ENCODE measurements at regions not wholly inside any gene's neighbourhood (a gene's known extent, or its start where the extent isn't known, plus 50 kb on each side); places are given as distances from the start of the nearest gene placed in this dataset.

DNA sequence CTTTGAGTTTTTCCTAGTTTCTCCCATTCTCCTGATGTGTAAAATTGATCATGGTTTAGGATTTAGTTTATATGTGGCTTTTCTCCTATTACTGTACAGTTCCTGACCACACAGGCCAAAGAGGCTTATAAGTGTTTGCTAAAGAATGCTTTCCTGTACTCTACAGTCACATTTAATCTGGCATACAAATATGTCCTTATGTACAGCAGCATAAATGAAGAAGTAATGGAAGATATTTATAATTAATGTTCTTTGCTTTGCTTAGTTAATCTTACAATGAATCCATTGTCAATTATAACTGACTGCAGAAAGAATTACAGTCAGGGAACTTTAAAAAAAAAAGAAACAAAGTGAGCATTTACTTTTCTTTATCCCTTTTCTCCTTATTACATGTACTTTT, 293.9 kb downstream of the KCNC2 start:
- ATAC-seq: no peak

DNA sequence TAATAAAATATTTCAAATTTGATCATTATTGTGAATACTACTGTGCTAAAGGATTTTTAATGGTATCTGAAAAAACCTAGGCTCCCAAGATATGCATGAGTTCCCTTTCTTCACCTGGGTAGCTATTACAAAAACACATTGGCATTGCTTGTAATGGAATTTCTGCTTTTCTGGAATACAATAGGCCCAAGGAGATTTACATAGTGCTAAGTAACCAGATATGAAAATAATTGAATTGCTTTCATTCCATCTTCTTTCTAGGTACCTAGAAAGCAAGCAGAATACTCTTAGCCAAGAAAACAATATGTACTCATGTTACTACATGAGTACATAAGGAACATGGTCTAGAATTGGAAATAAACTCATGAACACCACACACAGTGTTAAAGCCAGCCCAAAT, 291.9 kb downstream of the KCNC2 start:
- no peak for ATAC-seq

DNA sequence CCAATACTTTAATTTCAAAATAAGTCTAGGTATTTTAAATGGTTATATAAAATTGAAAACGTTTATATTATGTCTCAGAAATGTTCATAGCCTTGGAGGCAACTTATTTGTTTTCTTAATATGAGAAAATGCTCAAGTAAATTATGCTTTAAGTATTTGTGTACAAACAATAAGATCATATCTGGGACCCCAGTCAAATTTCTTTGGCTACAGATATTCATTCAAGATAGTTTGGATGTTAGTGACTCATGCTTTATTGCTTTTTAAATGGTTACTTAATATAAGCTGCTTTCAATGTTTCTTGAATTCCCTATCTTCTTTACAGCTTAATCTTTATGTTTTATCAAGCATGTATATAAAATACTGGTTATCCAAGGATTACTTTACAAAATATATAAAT, 291.3 kb downstream of the KCNC2 start:
- ATAC-seq: no peak

DNA sequence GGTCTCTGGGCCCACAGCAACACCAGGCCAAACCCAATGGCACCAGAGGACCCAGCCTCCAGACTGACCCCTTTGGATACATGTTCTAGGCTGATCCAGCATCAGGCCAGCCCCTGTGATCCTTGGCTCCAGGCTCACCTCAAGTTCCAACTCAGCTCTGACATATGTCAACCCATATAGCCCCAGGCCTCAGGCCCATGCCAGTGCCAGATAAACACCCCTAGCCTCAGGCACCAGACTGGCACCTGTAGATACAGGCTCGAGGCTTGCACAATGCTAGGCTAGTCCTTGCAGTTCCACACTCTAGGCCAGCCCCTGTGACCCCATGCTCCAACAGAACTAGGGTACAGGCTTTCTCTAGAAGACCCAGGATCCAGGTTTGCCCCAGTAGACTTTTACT, 287.5 kb downstream of the KCNC2 start:
- no peak for ATAC-seq

DNA sequence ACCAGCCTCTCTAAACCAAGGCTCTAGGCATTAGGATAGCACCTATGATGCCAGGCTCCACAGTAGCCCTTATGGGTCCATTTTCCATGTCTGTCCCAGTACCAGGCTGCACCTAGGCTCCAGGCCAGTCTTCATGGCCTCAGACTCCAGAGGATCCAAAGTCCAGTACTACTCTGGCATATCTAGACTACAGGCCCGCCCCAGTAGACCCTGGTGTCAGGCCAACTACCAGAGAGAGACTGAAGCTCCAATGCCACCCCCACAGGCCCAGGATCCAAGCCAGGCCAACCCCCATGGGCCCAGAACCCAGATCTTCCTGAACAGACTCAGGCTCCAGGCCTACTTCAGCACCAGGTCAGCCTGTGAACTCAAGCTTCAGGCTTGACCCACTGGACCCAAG, 287.0 kb downstream of the KCNC2 start:
- no peak for ATAC-seq

DNA sequence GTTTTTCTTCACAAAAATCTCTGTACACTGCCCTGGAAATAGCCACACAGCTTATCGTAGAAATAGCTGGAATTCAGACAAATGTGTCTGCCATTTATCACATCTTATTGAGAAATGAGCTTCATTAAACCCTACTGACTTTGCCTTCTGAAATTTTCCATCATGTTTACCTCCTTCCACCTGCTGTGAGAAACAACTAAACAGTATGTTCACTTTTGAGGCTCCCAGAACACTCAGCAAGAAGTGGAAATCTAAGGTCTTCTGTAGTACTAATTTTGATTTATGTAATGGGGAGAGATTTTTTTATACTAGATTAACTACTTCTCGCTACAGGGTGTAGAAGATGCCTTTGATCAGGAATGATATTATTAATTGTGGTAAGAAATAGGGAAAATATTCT, 268.0 kb downstream of the KCNC2 start:
- no peak for ATAC-seq

DNA sequence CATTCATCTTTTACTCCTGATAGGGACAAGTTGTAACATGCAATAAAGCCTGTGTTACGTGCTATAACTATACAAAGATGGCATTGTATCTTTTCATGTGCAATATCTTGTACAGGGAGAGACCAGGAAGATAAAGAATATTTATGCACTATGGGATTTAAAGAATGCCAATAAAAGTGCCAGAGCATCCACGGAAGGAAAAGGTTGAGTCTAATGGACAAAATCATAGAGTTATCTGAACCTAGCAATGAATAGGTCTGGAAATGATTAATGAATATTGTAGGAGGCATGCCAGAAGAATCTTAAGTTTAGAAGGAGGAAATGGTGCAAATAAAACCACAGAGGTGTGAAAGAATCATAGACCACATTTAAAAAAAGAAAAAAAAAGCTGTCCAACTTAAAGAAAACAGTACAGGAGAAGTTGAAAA, 263.9 kb downstream of the KCNC2 start:
- no peak for ATAC-seq

DNA sequence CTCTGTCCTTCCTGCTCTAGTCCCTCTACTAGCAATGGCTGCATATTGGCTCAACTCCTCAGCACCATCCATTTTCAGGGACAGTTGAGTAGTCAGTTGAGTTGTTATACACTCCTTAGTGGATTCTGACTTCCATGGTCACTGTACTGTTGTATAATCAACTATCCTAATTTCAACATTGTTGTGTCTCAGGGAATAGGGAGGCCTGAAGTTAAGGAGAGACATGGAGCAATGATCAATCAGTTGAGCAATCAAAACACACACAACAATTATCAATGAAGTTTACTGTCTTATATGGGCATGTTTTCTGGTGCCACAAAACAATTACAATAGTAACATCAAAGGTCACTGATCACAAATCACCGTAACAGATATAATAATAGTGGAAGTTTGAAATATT, 255.9 kb downstream of the KCNC2 start:
- no peak for ATAC-seq

DNA sequence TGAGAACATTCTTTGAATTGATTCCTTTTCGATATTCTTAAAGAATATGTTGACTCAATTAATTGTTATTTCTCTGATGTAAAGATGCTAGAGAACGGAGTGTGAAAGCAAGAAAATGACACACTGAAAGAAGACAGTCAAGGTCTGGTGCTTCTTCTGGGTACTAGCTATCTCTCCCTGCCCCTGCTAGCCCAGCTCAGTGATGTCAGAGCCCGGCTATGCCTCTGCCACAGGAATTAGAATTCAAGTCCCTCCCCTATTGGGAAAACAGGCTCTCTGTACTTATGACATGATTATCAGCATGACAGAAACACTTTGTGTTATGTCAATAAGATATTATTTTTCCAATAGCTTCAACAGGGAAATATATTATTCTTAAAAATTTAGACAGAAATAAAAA, 252.4 kb downstream of the KCNC2 start:
- no peak for ATAC-seq

DNA sequence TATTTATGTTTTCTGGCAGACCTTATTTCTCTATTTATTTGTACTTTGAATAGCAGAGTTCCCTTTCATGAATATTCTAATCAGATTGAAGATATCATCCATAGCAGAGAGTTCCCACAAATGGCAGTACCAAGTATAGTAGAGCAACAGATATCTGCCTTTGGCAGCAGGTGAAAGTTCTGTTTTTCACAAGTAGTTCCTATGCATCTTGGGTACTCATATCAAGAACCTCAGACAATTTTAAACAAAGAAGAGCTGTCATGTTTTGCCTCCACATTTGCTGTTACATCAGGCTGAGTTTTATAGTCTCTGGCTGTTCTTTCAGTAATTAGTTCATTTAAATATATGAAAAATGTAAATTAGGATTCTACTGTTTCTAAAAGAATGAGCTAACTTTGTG, 252.0 kb downstream of the KCNC2 start:
- ATAC-seq: no peak

DNA sequence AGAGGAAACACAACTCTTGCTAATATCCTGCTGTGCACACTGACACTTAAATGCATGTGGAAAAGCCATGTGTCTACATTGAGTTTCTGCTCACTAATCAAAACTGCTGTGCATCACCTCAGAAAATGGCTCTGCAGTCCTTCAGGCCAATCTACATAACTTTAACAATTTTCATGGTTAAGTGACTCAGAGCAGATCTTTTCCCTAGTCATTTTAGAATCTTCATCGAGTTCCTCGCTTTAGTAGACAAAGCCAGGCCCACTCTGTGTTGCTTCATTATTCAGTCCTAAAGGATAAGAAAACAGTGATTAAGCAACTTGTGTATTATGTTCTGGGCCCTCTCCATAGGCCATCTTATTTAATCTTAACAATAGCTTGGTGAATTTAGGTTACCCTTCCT, 250.0 kb downstream of the KCNC2 start:
- ATAC-seq: no peak

DNA sequence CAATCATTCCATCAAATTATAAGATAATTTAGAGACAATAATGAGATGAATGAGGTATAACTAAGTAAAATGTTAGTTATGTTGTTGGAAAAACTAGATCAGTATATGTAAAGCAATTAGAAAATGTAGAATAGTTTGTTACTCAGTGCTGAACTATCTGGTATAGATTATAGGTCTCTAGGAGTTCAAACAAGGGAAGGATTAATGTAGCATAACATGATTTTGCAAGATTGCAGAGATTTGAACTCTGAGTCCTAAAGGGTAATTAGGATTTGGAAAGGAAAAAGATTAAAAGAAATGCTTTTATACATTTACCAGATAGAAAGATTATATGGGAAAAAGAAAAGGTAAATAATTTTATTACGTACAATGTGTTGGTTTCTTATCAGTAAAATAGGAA, 246.3 kb downstream of the KCNC2 start:
- no peak for ATAC-seq

DNA sequence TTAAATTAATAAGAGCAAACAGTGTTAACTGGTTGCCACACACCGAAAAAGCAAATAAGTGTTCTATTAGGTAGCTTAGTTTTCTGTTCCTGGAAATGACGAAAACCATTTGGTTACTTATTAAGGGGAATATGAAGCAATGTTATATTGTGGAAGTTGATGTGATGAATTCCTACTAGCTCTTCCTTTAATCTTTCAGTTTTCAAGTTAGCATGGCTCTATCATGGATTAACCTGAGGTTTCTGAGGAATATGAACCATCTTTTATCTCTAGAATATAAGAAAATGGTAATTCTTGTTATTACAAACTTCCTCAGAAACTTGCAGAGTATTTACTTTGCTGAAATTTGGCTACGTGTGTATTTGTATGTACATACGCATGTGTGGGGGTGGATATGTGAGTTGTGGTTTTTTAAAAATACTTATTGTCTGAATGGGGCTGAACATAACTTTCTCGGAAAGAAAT, 245.7 kb downstream of the KCNC2 start:
- no peak for ATAC-seq

DNA sequence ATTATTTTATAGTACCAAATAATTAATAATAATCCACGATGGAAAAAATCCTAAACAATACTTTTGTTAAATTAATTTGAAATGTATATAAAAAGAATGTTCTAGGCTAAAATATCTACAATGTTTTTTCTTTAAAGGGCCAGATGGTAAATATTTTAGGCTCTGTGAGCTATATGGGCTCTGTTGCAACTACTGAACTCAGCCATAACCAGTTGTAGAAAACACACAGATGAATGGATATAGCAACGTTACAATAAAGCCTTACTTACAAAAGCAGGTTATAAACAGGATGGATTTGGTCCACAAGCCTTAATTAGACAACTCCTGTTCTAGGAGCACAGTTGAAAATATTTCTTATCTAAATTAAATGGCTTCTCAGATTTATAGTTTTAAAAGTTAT, 245.2 kb downstream of the KCNC2 start:
- ATAC-seq: no peak

DNA sequence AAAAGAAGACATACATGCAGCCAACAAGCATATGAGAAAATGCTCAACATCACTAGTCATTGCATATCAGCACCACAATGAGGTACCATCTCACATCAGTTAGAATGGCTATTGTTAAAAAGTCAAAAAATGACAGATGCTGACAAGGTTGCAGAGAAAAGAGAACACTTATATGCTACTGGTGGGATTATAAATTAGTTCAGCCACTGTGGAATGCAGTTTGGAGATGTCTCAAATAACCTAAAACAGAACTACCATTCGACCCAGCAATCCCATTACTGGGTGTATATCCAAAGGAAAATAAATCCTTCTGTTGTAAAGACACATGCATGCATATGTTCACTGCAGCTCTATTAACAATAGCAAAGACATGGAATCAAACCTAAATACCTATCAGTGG, 238.4 kb downstream of the KCNC2 start:
- no peak for ATAC-seq

DNA sequence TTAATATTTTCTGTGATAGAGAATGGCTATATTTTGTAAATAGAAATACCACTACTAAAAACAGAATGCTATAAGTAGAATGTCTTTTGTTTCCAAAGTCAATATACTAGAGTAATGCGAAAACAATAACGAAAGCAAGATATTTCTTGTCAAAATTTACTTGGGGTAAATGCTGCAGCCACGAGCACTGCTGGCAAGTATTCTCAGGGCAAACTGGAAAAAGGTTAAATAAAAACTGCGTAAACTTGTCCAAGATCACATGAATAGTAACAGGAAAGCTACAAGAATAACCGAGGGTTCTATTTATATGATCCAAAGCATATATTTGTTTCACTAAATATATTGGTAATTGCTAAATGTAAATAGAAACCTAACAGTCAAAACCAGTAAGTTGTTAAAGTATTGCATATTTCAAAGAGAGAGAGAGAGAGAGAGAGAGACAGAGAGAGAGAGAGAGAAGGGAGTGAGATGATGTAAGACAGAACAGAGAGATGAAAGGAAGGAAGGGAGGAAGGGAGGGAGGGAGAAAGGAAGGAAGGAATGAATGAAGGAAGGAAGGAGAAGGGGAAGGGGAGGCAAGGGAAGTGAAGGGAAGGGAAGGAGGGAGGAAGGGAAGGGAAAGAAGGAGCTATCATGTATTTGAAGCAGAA, 231.7 kb downstream of the KCNC2 start:
- ATAC-seq: no peak

DNA sequence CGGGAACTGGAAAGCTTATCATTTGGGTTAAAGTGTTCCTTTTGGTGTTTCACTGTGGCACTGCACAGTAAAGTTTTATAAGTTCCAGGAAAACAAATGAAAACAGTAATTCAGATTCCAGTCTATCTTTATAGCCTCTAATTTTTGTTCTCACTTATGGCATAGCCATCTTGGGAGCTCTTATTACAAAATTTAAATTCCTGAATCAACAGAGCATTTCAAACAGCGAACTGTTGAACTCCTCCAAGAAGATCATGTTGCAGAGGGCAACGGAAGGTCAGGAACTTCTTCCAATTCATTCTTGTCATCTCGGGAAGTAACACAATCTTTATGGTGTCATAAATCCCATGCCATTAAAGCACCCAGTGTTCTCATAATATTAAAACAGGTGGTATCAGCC, 229.1 kb downstream of the KCNC2 start:
- no peak for ATAC-seq

DNA sequence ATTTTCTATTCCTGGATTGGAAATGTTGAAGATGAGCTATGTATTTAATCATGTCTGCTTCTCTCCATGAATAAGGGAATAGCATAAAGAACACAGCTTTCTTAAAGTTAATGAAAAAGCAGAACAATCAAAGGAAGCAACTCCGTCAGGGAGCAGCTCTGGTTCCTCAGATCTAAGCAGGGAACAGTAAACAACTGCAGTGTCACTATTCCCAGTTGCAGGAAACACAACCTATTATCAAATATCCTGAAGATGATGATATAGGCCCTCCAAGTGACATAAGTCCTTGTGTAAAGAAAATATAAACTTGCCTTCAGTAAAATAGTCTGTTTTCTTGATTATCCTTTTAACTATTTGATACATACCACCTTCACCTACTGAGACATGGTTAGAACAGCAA, 228.1 kb downstream of the KCNC2 start:
- ATAC-seq: no peak

DNA sequence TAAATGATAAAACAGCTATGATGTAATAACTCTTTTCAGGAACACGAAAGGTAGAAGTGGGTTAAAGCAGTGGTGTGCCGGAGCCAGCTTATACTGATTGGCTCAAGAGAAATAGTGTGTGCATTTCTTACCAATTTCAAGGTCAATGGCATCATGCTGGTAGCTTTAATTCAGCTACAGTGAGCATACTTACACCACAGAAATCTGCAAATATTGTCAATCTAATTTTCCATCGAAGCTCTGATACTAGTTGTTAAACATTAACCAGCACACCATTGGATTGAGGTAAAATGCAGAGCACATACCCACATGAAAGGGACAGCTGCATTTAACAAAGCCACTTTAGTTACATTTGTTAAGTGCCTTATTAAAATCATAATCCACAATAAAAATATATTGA, 225.7 kb downstream of the KCNC2 start:
- ATAC-seq: no peak

DNA sequence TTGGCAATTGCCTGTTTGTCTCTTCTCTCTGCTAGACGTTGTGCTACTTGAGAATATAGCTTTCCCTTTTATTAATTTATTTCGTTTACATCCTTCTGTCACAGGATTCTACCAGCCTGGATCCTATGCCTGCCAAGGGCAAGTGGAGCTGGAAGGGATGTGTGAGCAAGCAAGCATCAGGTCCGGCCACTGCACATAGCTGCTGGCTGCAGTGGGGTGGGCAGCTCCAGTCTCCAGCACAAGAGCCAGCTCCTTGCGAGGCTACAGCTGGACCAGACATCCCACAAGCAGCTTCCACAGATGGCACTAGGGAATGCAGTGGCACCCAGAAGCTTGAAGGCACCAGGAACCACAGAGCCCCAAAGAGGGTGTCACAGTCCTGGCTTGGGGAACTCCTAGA, 225.0 kb downstream of the KCNC2 start:
- ATAC-seq: no peak

DNA sequence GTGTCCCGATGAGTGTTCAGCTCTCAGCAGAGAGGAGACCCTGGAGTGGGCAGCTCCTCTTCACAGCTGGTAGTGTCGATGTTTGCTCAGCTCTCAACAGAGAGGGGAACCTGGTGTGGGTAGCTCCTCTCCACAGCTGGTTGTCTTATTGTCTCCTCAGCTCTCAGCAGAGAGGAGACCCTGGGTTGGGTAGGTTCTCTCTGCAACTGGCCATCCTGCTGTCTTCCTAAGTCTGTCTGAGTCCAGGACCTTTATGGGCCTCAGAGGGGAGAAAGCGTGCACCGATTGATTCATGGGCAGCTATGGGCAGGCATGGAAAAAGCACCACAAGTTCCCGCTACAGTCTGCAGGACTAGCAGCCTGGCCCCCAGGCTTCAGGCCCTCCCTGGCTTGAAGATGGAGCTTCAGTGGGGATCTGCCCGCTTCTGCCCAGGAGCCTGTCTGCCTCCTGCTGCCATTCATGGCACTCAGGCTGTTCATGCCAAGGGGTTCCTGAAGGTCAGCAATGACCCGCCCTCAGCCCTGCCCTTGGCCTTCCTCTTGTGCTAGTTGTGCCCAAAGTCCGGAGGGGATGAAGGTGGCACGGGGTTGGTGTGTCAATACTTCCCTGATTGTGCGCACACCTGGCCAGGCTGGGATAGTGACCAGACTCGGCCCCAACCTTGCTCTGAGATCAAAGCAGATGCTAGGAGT, 224.2 kb downstream of the KCNC2 start:
- ATAC-seq: no peak

DNA sequence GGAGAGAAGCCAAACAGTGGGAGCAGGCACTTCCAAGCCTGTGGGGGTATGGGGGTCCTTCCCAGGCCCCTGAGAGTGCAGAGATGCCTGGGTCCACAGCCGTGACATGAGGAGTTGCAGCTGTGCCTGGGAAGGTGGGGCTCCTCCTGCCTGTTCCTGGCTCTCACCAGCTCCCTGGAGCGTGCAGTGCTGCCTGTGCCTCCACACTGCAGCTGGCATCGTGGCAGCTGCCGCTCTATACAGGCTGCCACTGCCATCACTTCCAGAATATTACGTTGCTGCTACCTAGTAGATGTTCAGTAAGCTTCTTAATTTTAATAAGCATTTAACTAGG, 223.7 kb downstream of the KCNC2 start:
- no peak for ATAC-seq

DNA sequence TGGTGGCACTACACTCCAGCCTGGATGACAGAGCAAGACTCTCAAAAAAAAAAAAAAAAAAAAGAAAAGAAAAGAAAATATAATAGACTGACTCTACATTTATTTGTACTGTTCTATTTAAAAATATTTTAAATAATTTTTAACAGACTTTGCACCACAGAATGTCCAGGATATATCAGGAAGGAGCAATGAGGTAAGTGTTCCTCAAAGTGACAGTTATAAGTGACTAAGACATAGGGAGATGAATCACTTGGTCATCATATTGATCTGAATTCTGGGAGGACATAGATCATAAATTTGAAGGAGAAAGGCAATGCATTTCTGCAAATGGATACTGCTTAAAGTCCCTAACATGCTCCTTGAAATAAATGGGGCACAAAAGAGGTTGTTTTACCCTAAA, 221.5 kb downstream of the KCNC2 start:
- no peak for ATAC-seq

Measured in esophagus mucosa (tissue), 1 donor.